ENCODE measurements at regions not wholly inside any gene's neighbourhood (a gene's known extent, or its start where the extent isn't known, plus 50 kb on each side); places are given as distances from the start of the nearest gene placed in this dataset.

GRCh38 chr1:101323535-101323934, 86.7 kb downstream of the S1PR1 start:
- DNase-seq = no peak

DNA sequence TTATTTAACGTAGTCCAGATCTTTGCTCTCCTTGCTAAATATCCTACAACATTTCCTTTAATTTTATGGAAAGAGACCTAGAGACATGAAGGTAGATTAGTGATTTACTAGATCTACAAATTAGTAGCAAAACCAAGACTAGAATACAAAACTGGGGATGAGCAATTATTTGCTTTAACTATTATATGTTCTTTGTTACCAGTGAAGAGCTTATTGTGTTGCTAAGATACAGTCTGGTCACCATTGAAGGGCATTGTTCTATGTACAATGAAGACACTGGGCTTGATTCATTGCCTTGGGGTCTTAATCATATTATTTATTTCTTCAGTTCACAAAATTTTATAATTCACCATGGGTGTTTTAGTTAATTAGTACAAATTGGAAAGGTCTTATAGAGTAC, 88.3 kb downstream of the S1PR1 start:
- no peak for DNase-seq

DNA sequence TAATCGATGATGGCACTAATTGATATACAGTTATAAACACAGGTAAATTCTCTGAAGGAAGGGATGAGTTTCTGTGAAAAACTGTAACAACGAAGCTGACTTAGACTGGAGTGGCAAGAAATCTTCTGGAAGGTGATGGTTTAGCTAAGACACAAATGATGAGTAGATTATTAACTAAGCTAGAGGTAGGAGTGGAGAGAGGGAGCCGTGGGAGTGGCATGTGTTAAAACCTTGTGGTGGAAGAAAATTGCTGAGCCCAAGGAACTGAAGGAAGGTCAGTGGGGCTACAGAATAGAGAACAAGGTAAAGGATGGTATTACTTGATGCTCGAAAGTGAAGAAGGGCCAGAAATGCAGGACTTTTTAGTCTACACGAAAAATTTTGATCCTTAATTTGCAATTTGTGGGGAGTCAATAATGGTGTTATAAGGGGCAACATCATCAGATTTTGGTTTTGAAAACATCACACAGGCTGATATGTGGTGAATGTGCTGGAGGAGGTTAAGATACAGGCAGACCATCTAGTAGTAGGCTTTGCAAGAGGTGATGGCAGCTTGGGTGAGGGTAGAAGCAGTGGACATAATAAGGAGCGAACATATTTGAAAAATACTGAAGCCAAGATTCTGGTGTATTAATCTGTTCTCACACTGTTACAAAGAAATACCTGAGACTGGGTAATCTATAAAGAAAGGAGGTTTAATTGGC, 93.8 kb downstream of the S1PR1 start:
- DNase-seq = no peak

- DNase-seq = no peak
Observed at GRCh38 chr1:101331794-101332193, 95.0 kb downstream of the S1PR1 start.

DNA sequence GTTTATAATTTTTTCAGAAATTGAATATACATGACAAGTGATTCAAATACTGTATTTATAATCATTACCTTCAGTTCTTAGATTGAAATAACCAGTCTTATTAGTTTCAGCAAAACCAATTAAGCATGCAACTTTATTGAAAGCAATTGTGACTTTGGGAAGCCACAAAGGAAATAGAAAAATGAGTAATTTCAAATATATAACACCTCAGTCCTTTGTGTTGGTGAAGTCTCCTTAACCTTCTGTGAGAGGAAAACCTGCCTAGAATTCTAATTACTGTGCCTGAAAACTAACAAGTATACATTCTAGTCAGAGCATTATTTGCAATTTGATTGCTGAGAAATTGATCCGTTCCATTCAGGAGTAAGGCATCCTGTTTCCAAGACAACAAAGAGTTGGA, 95.8 kb downstream of the S1PR1 start:
- DNase-seq = no peak

GRCh38 chr1:101333186-101333585, 96.4 kb downstream of the S1PR1 start:
- DNase-seq = no peak

DNA sequence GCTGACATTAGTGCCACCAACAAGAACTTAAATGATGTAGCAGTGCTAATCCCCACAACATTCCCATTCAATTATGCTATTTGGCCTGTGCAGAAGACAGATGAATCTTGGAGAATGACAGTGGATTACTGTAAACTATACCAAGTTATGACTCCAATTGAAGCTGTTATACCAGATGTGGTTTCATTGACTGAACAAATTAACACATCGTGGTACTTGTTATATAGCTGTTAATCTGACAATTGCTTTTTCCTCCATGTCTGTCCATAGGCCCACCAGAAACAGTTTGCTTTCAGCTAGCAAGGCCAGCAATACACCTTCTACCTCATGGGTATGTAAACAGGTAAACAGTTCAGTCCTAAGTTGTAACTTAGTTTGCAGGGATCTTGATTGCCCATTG, 101.1 kb downstream of the S1PR1 start:
- DNase-seq = no peak

DNA sequence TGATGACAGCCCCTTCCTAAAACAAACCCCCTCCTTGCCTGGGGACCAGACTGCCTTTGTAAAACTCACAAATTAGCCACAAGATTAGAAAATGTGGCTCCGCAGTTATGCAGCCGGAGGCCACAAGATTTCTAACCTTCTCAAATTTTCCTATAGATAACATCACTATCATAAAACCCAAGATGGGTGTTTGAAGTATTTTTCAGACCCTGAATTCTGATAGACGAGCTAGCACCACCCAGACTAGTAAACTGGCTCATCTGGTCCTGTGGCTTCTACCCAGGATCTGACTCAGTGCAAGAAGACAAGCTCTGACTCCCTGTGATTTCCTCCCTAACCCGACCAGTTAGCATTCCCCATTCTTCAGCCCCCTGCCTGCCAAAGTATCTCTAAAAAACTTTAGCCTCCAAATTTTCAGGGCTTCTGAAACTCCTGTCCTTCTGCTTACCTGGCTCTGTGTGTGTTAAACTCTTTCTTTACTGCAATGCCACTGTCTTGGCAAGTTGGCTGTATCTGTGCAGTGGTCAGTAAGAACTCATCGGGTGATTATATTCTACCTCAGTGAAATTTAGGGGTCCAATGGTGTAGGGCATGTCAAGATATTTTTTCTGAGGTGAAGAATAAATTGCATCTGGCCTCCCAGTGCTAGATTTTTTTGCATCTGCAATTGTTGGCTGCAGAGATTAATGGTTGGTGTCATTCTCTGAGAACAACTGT, 102.1 kb downstream of the S1PR1 start:
- DNase-seq = no peak

DNA sequence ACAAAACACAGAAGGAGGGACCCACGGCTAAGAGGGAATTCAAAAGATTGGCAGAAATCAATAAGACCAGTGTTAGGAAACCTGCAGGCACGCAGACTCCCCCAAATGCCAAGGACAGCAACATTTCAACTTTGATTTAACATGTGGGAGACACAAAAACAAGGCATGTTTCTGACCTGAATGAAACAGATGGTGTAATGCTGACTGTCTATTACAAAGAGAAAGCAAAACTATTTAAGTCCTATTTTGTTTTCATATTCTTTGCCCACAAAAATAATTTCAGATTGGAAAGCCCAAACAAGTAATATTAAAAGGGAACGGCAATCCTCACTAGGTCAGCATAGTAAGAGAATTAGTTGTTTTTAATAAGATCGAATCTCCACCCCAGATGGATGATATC, 107.9 kb downstream of the S1PR1 start:
- DNase-seq = no peak

- DNase-seq = no peak
Observed at GRCh38 chr1:101346419-101346818, 109.6 kb downstream of the S1PR1 start.

- no peak for DNase-seq
Observed at GRCh38 chr1:101356013-101356412, 119.2 kb downstream of the S1PR1 start.

GRCh38 chr1:101356604-101357443, 120.0 kb downstream of the S1PR1 start:
- DNase-seq = no peak

- peak; percentile 14 to 48 (median 35) for DNase-seq
Observed at GRCh38 chr1:101357444-101357986, 120.7 kb downstream of the S1PR1 start.

- no peak for DNase-seq
Observed at GRCh38 chr1:101360506-101360905, 123.7 kb downstream of the S1PR1 start.

DNA sequence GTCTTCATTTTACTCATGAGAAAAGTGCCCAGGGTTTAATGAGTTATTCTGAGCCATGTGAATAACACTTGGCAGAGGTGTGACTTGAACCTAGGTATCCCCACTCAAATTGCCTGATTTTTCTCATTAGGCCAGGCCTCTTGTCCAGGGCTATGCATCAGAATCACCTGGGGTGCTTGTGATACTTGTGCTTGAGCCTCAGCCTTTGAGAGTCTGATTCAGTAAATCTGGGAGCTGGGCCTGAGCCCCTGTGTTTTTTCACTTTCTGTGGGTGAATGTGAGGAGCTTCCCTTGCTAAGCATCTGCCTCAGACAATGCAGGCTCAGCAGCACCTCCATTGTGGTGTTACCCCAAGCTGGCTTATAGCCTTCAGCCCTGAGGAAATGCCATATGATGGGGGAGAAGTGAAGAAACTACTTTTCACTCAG, 127.1 kb downstream of the S1PR1 start:
- no peak for DNase-seq

GRCh38 chr1:101364370-101365120, 127.7 kb downstream of the S1PR1 start:
- no peak for DNase-seq

DNA sequence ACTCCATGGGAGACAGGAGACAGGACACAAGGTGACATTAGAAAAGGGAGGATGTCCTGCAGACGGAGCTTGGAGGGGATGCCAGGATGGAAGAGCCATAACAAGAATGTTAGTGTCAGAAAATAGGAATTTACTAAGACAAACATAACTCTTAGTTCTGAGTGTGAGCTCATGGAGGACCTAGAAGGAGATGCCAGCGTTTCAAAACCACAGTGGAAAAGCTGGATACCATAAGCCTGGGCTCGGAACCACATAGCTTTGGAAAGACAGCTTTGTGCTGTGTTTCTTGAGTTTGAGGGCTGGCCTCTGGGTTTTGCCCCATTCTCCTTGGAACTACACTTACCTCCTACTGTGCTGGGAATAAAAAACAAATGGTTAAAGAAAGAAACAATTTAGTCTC, 128.4 kb downstream of the S1PR1 start:
- no peak for DNase-seq

DNA sequence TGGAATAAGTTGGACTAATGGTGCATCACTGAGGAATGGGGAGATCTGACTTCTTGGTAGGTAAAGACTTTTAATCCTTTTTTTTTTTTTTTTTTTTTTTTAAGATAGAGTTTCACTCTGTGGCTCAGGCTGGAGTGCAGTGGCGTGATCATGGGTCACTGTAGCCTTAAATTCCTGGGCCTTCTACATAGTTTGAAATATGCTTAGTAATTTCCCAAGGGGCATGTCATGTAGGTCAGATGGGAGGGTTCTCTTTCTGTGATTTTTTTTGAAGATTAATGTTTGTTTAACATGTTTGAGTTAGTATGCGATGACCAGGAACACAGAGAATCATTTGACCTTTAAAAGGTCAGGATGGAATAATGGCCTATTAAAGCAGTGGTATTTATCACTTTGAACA, 129.1 kb downstream of the S1PR1 start:
- DNase-seq = no peak

- no peak for DNase-seq
Observed at GRCh38 chr1:101366513-101367215, 129.8 kb downstream of the S1PR1 start.

DNA sequence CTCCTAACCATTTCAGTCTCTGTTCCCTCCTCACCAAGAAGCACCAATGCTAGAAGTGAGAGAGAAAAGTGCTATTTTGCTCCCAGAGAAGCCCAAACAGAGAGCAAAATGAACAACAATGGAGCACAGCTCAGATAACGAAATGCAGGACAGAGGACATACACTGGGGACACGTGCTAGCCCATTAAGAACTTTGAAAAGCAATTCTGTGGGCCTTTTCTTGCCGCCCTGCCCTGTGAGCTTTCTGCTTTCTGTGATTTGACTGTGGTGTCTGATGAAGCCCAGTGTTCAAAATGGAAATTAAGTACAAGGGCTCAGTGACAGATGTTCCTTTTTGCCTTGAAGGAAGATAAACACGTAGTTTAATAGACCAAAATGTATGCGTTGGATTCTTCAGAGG, 130.8 kb downstream of the S1PR1 start:
- no peak for DNase-seq

DNA sequence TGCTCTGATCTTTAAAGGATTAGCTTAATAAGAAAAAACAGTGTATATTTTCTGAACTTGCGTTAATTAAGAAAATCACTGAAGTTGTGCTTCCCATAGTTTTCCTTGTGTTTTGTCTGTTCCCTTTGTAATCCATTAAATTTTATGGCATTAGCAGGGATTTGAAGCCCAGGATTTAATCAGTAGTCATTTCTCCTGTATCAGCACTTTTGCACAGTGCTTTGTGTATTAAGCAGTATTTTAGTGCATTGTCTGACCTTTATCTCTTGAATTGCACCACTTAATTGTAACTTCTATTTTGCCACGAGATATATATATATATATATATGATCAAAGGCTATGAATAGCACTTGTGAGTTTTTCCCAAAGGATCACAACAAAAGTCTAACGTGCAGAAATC, 133.7 kb downstream of the S1PR1 start:
- no peak for DNase-seq

DNA sequence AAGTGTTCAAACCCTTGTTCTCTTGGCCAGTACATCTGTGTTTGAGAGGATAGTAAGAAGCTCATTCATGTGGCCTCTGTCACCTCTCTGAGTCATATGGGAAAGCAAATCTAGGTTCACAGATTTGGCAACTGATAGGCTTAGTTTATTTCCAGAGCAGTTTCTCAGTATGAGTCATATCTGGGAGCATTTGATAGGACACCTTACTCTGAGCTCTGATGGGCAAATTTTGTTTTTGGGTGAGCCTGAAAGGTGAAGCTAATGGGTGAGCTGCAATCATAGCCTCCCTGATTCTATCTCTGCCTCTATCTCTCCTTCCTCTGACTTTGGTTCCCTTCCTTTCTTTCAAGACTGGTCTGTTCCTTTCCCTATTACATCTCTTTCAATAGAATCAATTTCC, 134.4 kb downstream of the S1PR1 start:
- no peak for DNase-seq
